ENCODE measurements at regions not wholly inside any gene's neighbourhood (a gene's known extent, or its start where the extent isn't known, plus 50 kb on each side); places are given as distances from the start of the nearest gene placed in this dataset.

- DNase-seq (ENCODE audit: extremely low spot score, unreplicated experiment): no peak
- Mint-ChIP-seq H3K4me1 (ENCODE audit: unreplicated experiment) (no peaks in the 10 kb centered on the region), H3K9me3 (ENCODE audit: unreplicated experiment) (peaks cover 14% of the 10 kb centered on the region), H3K27me3 (ENCODE audit: unreplicated experiment) (peaks cover 38% of the 10 kb centered on the region), H3K27ac (ENCODE audit: unreplicated experiment) (no peak overlapping the region), H3K36me3 (ENCODE audit: unreplicated experiment) (no peaks in the 10 kb centered on the region), H3K4me3 (ENCODE audit: unreplicated experiment) (no peak overlapping the region)
- TF ChIP-seq, protein P1, sequence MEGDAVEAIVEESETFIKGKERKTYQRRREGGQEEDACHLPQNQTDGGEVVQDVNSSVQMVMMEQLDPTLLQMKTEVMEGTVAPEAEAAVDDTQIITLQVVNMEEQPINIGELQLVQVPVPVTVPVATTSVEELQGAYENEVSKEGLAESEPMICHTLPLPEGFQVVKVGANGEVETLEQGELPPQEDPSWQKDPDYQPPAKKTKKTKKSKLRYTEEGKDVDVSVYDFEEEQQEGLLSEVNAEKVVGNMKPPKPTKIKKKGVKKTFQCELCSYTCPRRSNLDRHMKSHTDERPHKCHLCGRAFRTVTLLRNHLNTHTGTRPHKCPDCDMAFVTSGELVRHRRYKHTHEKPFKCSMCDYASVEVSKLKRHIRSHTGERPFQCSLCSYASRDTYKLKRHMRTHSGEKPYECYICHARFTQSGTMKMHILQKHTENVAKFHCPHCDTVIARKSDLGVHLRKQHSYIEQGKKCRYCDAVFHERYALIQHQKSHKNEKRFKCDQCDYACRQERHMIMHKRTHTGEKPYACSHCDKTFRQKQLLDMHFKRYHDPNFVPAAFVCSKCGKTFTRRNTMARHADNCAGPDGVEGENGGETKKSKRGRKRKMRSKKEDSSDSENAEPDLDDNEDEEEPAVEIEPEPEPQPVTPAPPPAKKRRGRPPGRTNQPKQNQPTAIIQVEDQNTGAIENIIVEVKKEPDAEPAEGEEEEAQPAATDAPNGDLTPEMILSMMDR (IDR thresholded peaks at IDR 0.05): no peak
Measured at GRCh38 chr14:35456261-35456660, 51.7 kb upstream of the NFKBIA start.

DNA sequence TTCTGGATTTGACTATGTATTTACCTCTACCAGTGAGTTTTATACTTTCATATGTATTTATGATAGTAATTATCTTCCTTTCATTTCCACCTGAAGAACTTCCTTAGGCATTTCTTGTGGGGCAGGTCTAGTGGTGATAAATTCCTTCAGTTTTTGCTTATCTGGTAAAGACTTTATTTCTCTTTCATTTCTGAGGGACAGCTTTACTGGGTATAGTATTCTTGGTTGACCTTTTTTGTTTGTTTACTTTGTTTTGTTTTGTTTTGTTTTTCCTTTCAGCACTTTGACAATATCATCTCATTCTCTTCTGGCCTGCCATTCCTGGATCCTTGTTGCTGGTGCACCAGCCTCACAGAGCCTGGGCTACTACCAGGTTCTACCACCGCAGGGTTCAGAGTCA is 53.9 kb upstream of the NFKBIA start:
- H3K27ac Mint-ChIP-seq (ENCODE audit: unreplicated experiment): no peak overlapping the region
- peaks cover 14% of the 10 kb centered on the region for H3K9me3 Mint-ChIP-seq (ENCODE audit: unreplicated experiment)
- TF ChIP-seq, protein P1 (IDR thresholded peaks at IDR 0.05): no peak
- DNase-seq (ENCODE audit: extremely low spot score, unreplicated experiment): no peak
- H3K4me3 Mint-ChIP-seq (ENCODE audit: unreplicated experiment): no peak overlapping the region
- no peaks in the 10 kb centered on the region for H3K36me3 Mint-ChIP-seq (ENCODE audit: unreplicated experiment)
- peaks cover 26% of the 10 kb centered on the region for H3K27me3 Mint-ChIP-seq (ENCODE audit: unreplicated experiment)
- H3K4me1 Mint-ChIP-seq (ENCODE audit: unreplicated experiment): no peaks in the 10 kb centered on the region

GRCh38 chr14:35459776-35460175 is 55.2 kb upstream of the NFKBIA start:
- Mint-ChIP-seq H3K27ac (ENCODE audit: unreplicated experiment) (no peak overlapping the region), H3K4me1 (ENCODE audit: unreplicated experiment) (no peaks in the 10 kb centered on the region), H3K36me3 (ENCODE audit: unreplicated experiment) (no peaks in the 10 kb centered on the region), H3K27me3 (ENCODE audit: unreplicated experiment) (peaks cover 31% of the 10 kb centered on the region), H3K4me3 (ENCODE audit: unreplicated experiment) (no peak overlapping the region), H3K9me3 (ENCODE audit: unreplicated experiment) (peaks cover 14% of the 10 kb centered on the region)
- no peak for DNase-seq (ENCODE audit: extremely low spot score, unreplicated experiment)
- TF ChIP-seq, protein P1 (IDR thresholded peaks at IDR 0.05): no peak

DNA sequence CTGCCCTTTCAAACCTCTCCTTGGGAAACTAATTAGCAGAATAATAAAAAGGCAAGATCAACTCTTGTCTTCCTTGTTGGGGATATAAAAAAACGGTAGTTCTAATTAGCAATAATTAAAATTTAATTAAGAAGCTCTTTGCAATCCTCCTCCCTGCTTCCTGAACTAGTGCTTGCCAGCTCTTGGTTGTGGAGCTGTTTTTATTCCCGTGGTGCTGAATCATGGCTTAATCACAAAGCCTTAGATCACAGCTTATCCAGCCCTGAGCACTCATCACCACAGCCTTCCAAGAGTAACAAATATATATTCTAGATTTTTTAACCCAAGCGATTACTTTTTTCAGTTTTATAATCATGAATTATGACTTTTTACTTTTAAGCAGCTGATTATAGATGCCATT is 63.2 kb upstream of the INSM2 start:
- DNase-seq (ENCODE audit: extremely low spot score, unreplicated experiment): no peak
- Mint-ChIP-seq H3K27ac (ENCODE audit: unreplicated experiment) (no peak overlapping the region), H3K9me3 (ENCODE audit: unreplicated experiment) (no peaks in the 10 kb centered on the region), H3K4me3 (ENCODE audit: unreplicated experiment) (no peak overlapping the region), H3K36me3 (ENCODE audit: unreplicated experiment) (no peaks in the 10 kb centered on the region), H3K27me3 (ENCODE audit: unreplicated experiment) (peaks cover 47% of the 10 kb centered on the region), H3K4me1 (ENCODE audit: unreplicated experiment) (no peaks in the 10 kb centered on the region)
- TF ChIP-seq, protein P1 (IDR thresholded peaks at IDR 0.05): no peak

- no peaks in the 10 kb centered on the region for H3K9me3 Mint-ChIP-seq (ENCODE audit: unreplicated experiment)
- H3K27ac Mint-ChIP-seq (ENCODE audit: unreplicated experiment): no peak overlapping the region
- H3K4me1 Mint-ChIP-seq (ENCODE audit: unreplicated experiment): no peaks in the 10 kb centered on the region
- H3K36me3 Mint-ChIP-seq (ENCODE audit: unreplicated experiment): no peaks in the 10 kb centered on the region
- H3K4me3 Mint-ChIP-seq (ENCODE audit: unreplicated experiment): no peak overlapping the region
- H3K27me3 Mint-ChIP-seq (ENCODE audit: unreplicated experiment): peaks cover 52% of the 10 kb centered on the region
- DNase-seq (ENCODE audit: extremely low spot score, unreplicated experiment): no peak
- TF ChIP-seq, protein P1 (IDR thresholded peaks at IDR 0.05): no peak
Measured at GRCh38 chr14:35471803-35472202, 62.2 kb upstream of the INSM2 start.
